ENCODE measurements at regions not wholly inside any gene's neighbourhood (a gene's known extent, or its start where the extent isn't known, plus 50 kb on each side); places are given as distances from the start of the nearest gene placed in this dataset.
"Not testable (repeated sequence)": the region's sequence is repeated elsewhere in the genome, so short reads cannot be mapped to it uniquely, and the experiment has no call there.

- DNase-seq: no peak
Observed at GRCh38 chr2:126145752-126146151, 510.2 kb upstream of the GYPC start.

GRCh38 chr2:126154256-126154785, 501.6 kb upstream of the GYPC start:
- no peak for DNase-seq

GRCh38 chr2:126160950-126161349, 495.0 kb upstream of the GYPC start:
- not testable (repeated sequence) for DNase-seq

GRCh38 chr2:126172631-126173184, 483.2 kb upstream of the GYPC start:
- no peak for DNase-seq

- DNase-seq: no peak
Observed at GRCh38 chr2:126175222-126175621, 480.7 kb upstream of the GYPC start.

GRCh38 chr2:126177479-126177878, 478.5 kb upstream of the GYPC start:
- DNase-seq: no peak

- DNase-seq: no peak
Observed at GRCh38 chr2:126187668-126188067, 468.3 kb upstream of the GYPC start.

GRCh38 chr2:126189527-126189926, 466.4 kb upstream of the GYPC start:
- no peak for DNase-seq

- no peak for DNase-seq
Observed at GRCh38 chr2:126200538-126200937, 455.4 kb upstream of the GYPC start.

GRCh38 chr2:126208266-126208665, 447.7 kb upstream of the GYPC start:
- no peak for DNase-seq

GRCh38 chr2:126212735-126213134, 443.2 kb upstream of the GYPC start:
- DNase-seq: no peak

- DNase-seq: no peak
Observed at GRCh38 chr2:126219081-126219480, 436.9 kb upstream of the GYPC start.

- no peak for DNase-seq
Observed at GRCh38 chr2:126220331-126220730, 435.6 kb upstream of the GYPC start.

GRCh38 chr2:126221506-126221905, 434.5 kb upstream of the GYPC start:
- no peak for DNase-seq

- DNase-seq: no peak
Observed at GRCh38 chr2:126222278-126222677, 433.7 kb upstream of the GYPC start.

GRCh38 chr2:126224776-126225175, 431.2 kb upstream of the GYPC start:
- DNase-seq: no peak

GRCh38 chr2:126227250-126227649, 428.7 kb upstream of the GYPC start:
- DNase-seq: no peak

GRCh38 chr2:126228531-126228930, 427.4 kb upstream of the GYPC start:
- DNase-seq: no peak

GRCh38 chr2:126238251-126238650, 417.7 kb upstream of the GYPC start:
- DNase-seq: no peak

- no peak for DNase-seq
Observed at GRCh38 chr2:126239320-126239955, 416.5 kb upstream of the GYPC start.

GRCh38 chr2:126241001-126241400, 415.0 kb upstream of the GYPC start:
- no peak for DNase-seq

GRCh38 chr2:126241411-126241810, 414.5 kb upstream of the GYPC start:
- no peak for DNase-seq

GRCh38 chr2:126244937-126245336, 411.0 kb upstream of the GYPC start:
- no peak for DNase-seq

GRCh38 chr2:126253669-126254068, 402.3 kb upstream of the GYPC start:
- DNase-seq: no peak

GRCh38 chr2:126264625-126265024, 391.3 kb upstream of the GYPC start:
- DNase-seq: no peak

All from GOT3 (cell line).